DND-41 (cell line): ENCODE measurements at regions not wholly inside any gene's neighbourhood (a gene's known extent, or its start where the extent isn't known, plus 50 kb on each side); places are given as distances from the start of the nearest gene placed in this dataset.

Source experiments
- ATAC-seq: fragments of 200-7000 bp; cut with Tn5 transposase; 3 replicates; pipeline ENCODE4 v1.9.1; 2021; ENCODE audit warnings: low read depth; ENCODE audit not compliant: insufficient read depth
- DNase-seq: peaks from one replicate; pipeline ENCODE4 v3.0.0-alpha.2; 2020
- H2AFZ ChIP-seq: 2 replicates; pipeline ENCODE4 v1.6.0; 2012; ENCODE audit warnings: low read depth, low read length
- H3K27ac ChIP-seq: 2 replicates; pipeline ENCODE4 v1.5.1; 2012; ENCODE audit warnings: low read length, inconsistent platforms
- H3K27me3 ChIP-seq: fragments of 200-600 bp; sonication (generic); 2 replicates; pipeline ENCODE4 v1.6.0; 2012; ENCODE audit warnings: low read length, mild to moderate bottlenecking, inconsistent platforms; ENCODE audit not compliant: insufficient read depth, poor library complexity
- H3K36me3 ChIP-seq: 2 replicates; pipeline ENCODE4 v1.5.1; 2012; ENCODE audit warnings: low read length, inconsistent platforms; ENCODE audit not compliant: insufficient read depth
- H3K4me1 ChIP-seq: 2 replicates; pipeline ENCODE4 v1.5.1; 2012; ENCODE audit warnings: mild to moderate bottlenecking, low read length; ENCODE audit not compliant: insufficient read depth
- H3K4me2 ChIP-seq: 2 replicates; pipeline ENCODE4 v1.6.0; 2012; ENCODE audit warnings: mild to moderate bottlenecking, moderate library complexity, low read length, inconsistent platforms; ENCODE audit not compliant: insufficient read depth
- H3K4me3 ChIP-seq, 2 experiments: fragments of 200-600 bp in 1 of 2; shearing (Covaris generic) in 1 of 2; 2 replicates each; pipeline ENCODE4 v1.5.1; 2012 to 2016; ENCODE audit warnings: inconsistent platforms in 2 of 2, low read length in 2 of 2, mild to moderate bottlenecking in 2 of 2, low read depth in 1 of 2, moderate library complexity in 1 of 2
- H3K79me2 ChIP-seq: 2 replicates; pipeline ENCODE4 v1.6.0; 2012; ENCODE audit warnings: low read length, inconsistent platforms; ENCODE audit not compliant: insufficient read depth
- H3K9ac ChIP-seq: 2 replicates; pipeline ENCODE4 v1.6.0; 2012; ENCODE audit warnings: low read depth, mild to moderate bottlenecking, inconsistent platforms, low read length, moderate library complexity
- H3K9me3 ChIP-seq: 2 replicates; pipeline ENCODE4 v1.5.1; 2012; ENCODE audit warnings: low read length, moderate library complexity, mild to moderate bottlenecking, inconsistent platforms; ENCODE audit not compliant: insufficient read depth, severe bottlenecking
- H4K20me1 ChIP-seq: 2 replicates; pipeline ENCODE4 v1.6.0; 2012; ENCODE audit warnings: low read length; ENCODE audit not compliant: insufficient read depth
- EZH2 ChIP-seq: IDR thresholded peaks from 3 replicates; pipeline ENCODE4 v1.6.1; 2012; ENCODE audit warnings: borderline replicate concordance, low read depth, mild to moderate bottlenecking, moderate library complexity, low read length, inconsistent platforms; ENCODE audit not compliant: severe bottlenecking
- TF ChIP-seq, protein P1 (sequence below): IDR thresholded peaks from 2 replicates; pipeline ENCODE4 v1.5.1; 2012; ENCODE audit warnings: borderline replicate concordance, low read length, moderate library complexity, mild to moderate bottlenecking; ENCODE audit not compliant: poor library complexity, severe bottlenecking; ENCODE audit errors: extremely low read depth

GRCh38 chr20:40895182-40895581 lies 133.4 kb upstream of the TOP1 start:
- ATAC-seq (no peak), DNase-seq (no peak)
- Histone ChIP-seq H3K9me3 (no peaks in the 10 kb centered on the region), H3K36me3 (no peaks in the 10 kb centered on the region), H3K27ac (peak overlapping the region; percentile 26; the same call in 1 of the 2 replicates), H4K20me1 (no peaks in the 10 kb centered on the region), H3K4me2 (no peak overlapping the region), H3K4me1 (peaks cover 16% of the 10 kb centered on the region), H3K27me3 (no peaks in the 10 kb centered on the region), H3K9ac (no peak overlapping the region), H3K79me2 (no peaks in the 10 kb centered on the region), H3K4me3 (no peak overlapping the region), H2AFZ (no peak overlapping the region)
- TF ChIP-seq EZH2: no peak
- TF ChIP-seq, protein P1, sequence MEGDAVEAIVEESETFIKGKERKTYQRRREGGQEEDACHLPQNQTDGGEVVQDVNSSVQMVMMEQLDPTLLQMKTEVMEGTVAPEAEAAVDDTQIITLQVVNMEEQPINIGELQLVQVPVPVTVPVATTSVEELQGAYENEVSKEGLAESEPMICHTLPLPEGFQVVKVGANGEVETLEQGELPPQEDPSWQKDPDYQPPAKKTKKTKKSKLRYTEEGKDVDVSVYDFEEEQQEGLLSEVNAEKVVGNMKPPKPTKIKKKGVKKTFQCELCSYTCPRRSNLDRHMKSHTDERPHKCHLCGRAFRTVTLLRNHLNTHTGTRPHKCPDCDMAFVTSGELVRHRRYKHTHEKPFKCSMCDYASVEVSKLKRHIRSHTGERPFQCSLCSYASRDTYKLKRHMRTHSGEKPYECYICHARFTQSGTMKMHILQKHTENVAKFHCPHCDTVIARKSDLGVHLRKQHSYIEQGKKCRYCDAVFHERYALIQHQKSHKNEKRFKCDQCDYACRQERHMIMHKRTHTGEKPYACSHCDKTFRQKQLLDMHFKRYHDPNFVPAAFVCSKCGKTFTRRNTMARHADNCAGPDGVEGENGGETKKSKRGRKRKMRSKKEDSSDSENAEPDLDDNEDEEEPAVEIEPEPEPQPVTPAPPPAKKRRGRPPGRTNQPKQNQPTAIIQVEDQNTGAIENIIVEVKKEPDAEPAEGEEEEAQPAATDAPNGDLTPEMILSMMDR: no peak

DNA sequence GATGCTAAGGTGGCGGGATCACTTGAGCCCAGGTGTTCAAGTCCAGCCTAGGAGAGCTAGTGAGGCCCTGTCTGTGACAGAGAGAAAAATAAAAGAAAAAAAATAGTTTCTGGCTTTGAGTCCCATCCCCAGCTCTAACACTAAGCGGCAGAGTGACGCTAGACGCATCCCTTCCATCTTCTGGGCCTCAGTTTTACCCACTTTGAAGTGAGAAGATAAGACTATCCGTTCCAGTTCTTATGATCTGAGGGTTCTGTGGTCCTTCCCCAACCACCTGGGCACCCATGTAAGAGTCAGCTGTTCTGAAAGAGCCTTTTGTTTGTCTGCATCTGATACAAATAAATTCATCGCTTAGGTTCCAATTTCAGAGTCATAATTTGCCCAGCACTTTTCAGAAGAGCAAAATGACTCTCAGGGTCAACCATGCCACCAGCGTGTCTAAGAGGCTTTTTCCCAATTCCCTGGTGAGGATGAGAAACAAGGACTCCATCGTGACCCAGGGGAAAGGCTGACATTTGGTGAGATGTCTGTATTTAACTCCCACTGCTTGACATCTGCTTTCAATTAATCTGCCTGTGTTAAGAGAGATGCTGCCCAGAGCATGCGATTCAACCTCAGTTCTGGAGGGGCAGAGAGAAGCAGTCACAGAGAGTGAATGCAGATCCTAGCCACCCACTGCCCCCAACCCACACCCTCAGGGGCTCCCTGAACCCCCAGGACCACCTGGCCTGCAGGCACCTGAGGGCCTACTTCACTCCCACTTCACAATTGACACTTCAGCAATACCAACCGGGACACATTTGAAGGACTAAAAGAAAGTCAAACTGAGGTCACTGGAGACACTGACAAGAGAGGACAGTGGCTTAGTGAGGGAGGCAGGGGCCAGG lies 131.6 kb upstream of the TOP1 start:
- H3K9ac ChIP-seq: no peak overlapping the region
- no peaks in the 10 kb centered on the region for H3K36me3 ChIP-seq
- no peak overlapping the region for H3K4me2 ChIP-seq
- H3K4me3 ChIP-seq: no peak overlapping the region
- H3K4me1 ChIP-seq: peaks cover 16% of the 10 kb centered on the region
- TF ChIP-seq, protein P1: no peak
- TF ChIP-seq EZH2: no peak
- H3K79me2 ChIP-seq: no peaks in the 10 kb centered on the region
- no peaks in the 10 kb centered on the region for H4K20me1 ChIP-seq
- H3K27me3 ChIP-seq: no peaks in the 10 kb centered on the region
- ATAC-seq (peak; percentile 38; the same call in 2 of the 3 replicates), DNase-seq (no peak)
- no peak overlapping the region for H2AFZ ChIP-seq
- no peaks in the 10 kb centered on the region for H3K9me3 ChIP-seq
- H3K27ac ChIP-seq: no peak overlapping the region

DNA sequence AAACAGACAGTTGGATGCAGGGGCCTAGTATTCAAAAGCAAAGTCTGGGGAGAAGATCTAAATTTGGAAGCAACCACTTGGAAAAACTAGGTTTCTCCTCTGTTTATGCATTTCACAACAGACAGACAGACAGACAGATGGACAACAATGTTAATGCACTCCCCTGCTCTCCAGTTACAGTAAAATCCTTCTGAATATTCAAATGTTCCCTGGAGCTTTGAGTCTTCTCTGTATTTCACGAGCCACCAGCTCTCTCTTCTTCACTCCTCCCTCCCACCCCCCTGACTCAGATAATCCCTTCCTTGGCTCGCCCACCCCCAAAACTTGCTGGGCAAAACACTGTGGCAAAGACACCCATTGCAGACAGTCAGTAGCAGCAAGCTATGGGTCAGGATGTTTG lies 129.3 kb upstream of the TOP1 start:
- no peak overlapping the region for H3K4me2 ChIP-seq
- H3K9me3 ChIP-seq: no peaks in the 10 kb centered on the region
- no peaks in the 10 kb centered on the region for H4K20me1 ChIP-seq
- H3K27ac ChIP-seq: no peak overlapping the region
- H3K36me3 ChIP-seq: no peaks in the 10 kb centered on the region
- ATAC-seq: no peak
- no peak for TF ChIP-seq EZH2
- no peak overlapping the region for H3K4me3 ChIP-seq
- H3K4me1 ChIP-seq: peaks cover 14% of the 10 kb centered on the region
- DNase-seq: no peak
- no peak overlapping the region for H3K9ac ChIP-seq
- H3K27me3 ChIP-seq: no peaks in the 10 kb centered on the region
- H3K79me2 ChIP-seq: no peaks in the 10 kb centered on the region
- no peak overlapping the region for H2AFZ ChIP-seq

- Histone ChIP-seq H3K79me2 (no peaks in the 10 kb centered on the region), H3K4me1 (peaks cover 19% of the 10 kb centered on the region), H3K4me3 (no peak overlapping the region), H3K4me2 (no peak overlapping the region), H3K9ac (no peak overlapping the region), H3K9me3 (peaks cover 1% of the 10 kb centered on the region), H3K27ac (no peak overlapping the region), H3K36me3 (no peaks in the 10 kb centered on the region), H3K27me3 (no peaks in the 10 kb centered on the region), H4K20me1 (no peaks in the 10 kb centered on the region), H2AFZ (no peak overlapping the region)
- no peak for TF ChIP-seq EZH2
- TF ChIP-seq, protein P1: no peak
- DNase-seq (no peak), ATAC-seq (no peak)
Measured at GRCh38 chr20:40900666-40901215, 127.9 kb upstream of the TOP1 start.
